Gastroesophageal sphincter (tissue), 3 donors: ENCODE measurements at regions not wholly inside any gene's neighbourhood (a gene's known extent, or its start where the extent isn't known, plus 50 kb on each side); places are given as distances from the start of the nearest gene placed in this dataset.

Experiments
- POLR2AphosphoS5 ChIP-seq: sonication (generic); formaldehyde crosslinking; IDR thresholded peaks from one replicate; pipeline ENCODE4 v1.6.1; 2017; ENCODE audit warnings: antibody characterized with exemption
- TF ChIP-seq, protein P1 (sequence below), 4 experiments: fragments of 200-600 bp in 2 of 4; fragments of 450-650 bp in 2 of 4; sonication (generic) in 1 of 4; IDR thresholded peaks; one replicate each; pipeline ENCODE4 v1.5.1; 2017 to 2019; ENCODE audit warnings: antibody characterized with exemption in 4 of 4, mild to moderate bottlenecking in 2 of 4, moderate library complexity in 2 of 4

DNA sequence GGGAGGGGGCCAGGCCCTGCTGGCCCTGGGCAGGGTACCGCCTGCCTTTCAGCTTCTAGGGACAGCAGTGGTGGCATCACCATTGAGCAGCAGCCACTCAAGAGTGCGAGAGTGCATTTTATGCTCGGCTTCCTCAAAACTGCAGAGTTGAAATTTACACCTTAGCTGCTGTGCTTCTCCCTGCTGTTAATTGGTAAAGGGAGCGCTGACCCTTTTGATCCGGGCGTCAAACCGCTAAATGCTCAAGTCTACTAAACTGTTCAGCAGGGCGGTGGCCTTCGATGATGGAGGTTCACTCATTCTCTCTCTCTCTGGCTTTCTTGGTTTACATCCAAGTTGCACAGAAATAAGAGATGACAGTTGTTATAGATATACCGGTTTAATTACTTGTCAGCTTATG lies 368.6 kb upstream of the IRX2 start:
- TF ChIP-seq, protein P1, sequence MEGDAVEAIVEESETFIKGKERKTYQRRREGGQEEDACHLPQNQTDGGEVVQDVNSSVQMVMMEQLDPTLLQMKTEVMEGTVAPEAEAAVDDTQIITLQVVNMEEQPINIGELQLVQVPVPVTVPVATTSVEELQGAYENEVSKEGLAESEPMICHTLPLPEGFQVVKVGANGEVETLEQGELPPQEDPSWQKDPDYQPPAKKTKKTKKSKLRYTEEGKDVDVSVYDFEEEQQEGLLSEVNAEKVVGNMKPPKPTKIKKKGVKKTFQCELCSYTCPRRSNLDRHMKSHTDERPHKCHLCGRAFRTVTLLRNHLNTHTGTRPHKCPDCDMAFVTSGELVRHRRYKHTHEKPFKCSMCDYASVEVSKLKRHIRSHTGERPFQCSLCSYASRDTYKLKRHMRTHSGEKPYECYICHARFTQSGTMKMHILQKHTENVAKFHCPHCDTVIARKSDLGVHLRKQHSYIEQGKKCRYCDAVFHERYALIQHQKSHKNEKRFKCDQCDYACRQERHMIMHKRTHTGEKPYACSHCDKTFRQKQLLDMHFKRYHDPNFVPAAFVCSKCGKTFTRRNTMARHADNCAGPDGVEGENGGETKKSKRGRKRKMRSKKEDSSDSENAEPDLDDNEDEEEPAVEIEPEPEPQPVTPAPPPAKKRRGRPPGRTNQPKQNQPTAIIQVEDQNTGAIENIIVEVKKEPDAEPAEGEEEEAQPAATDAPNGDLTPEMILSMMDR (IDR thresholded peaks at IDR 0.05): no peak
- no peak for TF ChIP-seq POLR2AphosphoS5
